ENCODE measurements at regions not wholly inside any gene's neighbourhood (a gene's known extent, or its start where the extent isn't known, plus 50 kb on each side); places are given as distances from the start of the nearest gene placed in this dataset.

- H3K27ac ChIP-seq: no peak overlapping the region
- TF ChIP-seq ZFX (IDR thresholded peaks at IDR 0.05; ENCODE audit: borderline replicate concordance) (no peak), CTCF (IDR thresholded peaks at IDR 0.05) (no peak)
Observed at GRCh38 chr9:515665-516064, 301.0 kb downstream of the DOCK8 start.

- H3K27ac ChIP-seq: no peak overlapping the region
- TF ChIP-seq ZFX (IDR thresholded peaks at IDR 0.05; ENCODE audit: borderline replicate concordance): no peak
- TF ChIP-seq CTCF (IDR thresholded peaks at IDR 0.05): no peak
Observed at GRCh38 chr9:517993-518392, 303.3 kb downstream of the DOCK8 start.

DNA sequence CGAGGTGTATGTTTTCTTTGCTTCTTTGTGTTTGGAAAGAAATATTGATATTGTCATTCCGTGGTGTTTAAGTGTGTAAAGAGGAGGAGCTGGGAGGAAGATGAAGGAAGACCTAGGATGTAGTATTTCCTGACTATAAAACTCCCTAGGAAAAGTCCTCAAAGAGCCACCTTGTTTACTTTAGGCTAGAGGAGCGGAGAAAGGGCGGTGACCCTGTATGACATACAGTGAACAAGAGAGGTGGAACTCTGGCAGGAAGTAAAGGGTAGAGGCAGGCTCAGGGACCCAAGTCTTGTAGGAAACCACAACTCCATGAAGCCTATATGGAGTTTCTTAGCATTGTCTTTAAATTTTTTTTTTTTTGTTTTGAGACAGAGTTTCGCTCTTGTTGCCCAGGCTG, 303.9 kb downstream of the DOCK8 start:
- TF ChIP-seq CTCF (IDR thresholded peaks at IDR 0.05): no peak
- TF ChIP-seq ZFX (IDR thresholded peaks at IDR 0.05; ENCODE audit: borderline replicate concordance): no peak
- H3K27ac ChIP-seq: no peak overlapping the region

DNA sequence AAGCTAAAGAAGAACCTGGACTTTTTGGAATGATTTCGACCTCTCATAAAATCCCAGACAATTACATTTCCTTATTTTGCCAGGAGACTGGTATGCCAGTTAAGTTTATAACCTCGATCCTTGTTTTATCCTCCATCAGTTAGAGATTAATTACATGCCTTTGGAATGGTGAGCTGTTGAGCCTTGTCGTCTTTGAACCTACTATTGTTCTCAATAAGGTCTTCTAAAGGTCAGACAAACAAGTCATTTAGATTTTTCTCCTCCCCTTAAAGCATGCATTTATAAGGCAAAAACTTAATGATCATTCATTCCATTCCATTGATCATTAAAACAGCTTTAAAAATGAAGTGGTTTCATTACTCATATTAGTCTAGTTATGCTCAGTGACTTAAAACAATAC, 304.9 kb downstream of the DOCK8 start:
- no peak for TF ChIP-seq CTCF (IDR thresholded peaks at IDR 0.05)
- TF ChIP-seq ZFX (IDR thresholded peaks at IDR 0.05; ENCODE audit: borderline replicate concordance): no peak
- H3K27ac ChIP-seq: no peak overlapping the region

- TF ChIP-seq CTCF (IDR thresholded peaks at IDR 0.05): no peak
- no peak for TF ChIP-seq ZFX (IDR thresholded peaks at IDR 0.05; ENCODE audit: borderline replicate concordance)
- H3K27ac ChIP-seq: no peak overlapping the region
Observed at GRCh38 chr9:520302-520701, 305.6 kb downstream of the DOCK8 start.

DNA sequence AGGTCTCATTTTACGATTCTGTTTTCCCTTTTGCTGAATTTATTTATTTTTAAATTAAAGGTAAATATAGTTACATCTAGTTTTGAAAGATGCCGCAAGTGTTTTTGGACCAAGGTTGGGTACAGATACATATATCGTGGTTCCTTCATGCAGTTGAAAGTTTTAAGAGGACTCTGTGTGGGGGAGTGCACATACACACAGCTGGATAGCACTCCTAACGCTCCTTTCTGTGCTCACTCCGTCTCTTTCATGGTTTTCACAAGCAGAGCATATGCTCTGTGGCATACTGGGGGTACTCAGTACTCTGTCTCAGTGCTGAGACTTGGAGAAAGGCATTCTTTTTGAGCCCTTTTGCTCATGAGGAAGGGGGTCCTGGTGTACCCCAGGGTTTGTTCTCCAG, 307.5 kb downstream of the DOCK8 start:
- H3K27ac ChIP-seq: no peak overlapping the region
- TF ChIP-seq ZFX (IDR thresholded peaks at IDR 0.05; ENCODE audit: borderline replicate concordance) (no peak), CTCF (IDR thresholded peaks at IDR 0.05) (no peak)

- TF ChIP-seq ZFX (IDR thresholded peaks at IDR 0.05; ENCODE audit: borderline replicate concordance) (no peak), CTCF (IDR thresholded peaks at IDR 0.05) (no peak)
- no peak overlapping the region for H3K27ac ChIP-seq
Observed at GRCh38 chr9:522658-523057, 308.0 kb downstream of the DOCK8 start.

Data from 22Rv1 (cell line).